ENCODE measurements at regions not wholly inside any gene's neighbourhood (a gene's known extent, or its start where the extent isn't known, plus 50 kb on each side); places are given as distances from the start of the nearest gene placed in this dataset.
A peak's percentile ranks its signal among the peaks of the same experiment; 100 is the strongest.

DNA sequence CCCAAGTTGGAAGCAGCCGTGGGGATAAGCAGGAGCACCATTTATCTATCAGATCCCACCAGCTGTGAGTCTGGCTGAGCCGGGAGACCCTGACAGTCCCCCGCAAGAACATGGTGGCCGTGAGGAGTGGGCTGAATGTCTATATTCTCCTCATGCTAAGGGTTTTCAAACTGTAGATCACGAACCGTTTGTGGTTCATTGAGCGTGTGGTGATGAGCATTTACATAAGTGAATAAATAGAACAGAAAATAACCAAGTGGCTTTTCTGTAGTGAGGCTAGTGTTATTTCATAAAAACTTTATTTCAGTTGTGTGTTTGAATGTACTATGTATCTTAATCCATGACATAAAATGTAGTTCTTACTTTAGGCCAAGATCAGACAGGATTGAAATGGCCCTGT lies 190.2 kb upstream of the APCDD1 start:
- H4K20me1 ChIP-seq (ENCODE audit: control insufficient read depth, insufficient read depth, insufficient read length): no peaks in the 10 kb centered on the region
- H3K4me2 ChIP-seq (ENCODE audit: insufficient read depth, insufficient read length, low read length): no peak overlapping the region
- Mint-ChIP-seq H3K27ac (no peak overlapping the region), H3K4me3 (no peak overlapping the region), H3K36me3 (ENCODE audit: insufficient read depth in 1 of 3, low read depth in 3 of 3) (peaks cover 0 to 3% (median 0%) of the 10 kb centered on the region in 3 experiments; a peak in 5 of 7 replicates), H3K4me1 (no peaks in the 10 kb centered on the region), H3K9me3 (peaks cover 8 to 18% of the 10 kb centered on the region in 2 experiments), H3K27me3 (ENCODE audit: low read depth) (no peaks in the 10 kb centered on the region)
- no peak overlapping the region for H2BK15ac ChIP-seq (ENCODE audit: low read depth, low read length)
- H3K4me1 ChIP-seq (ENCODE audit: insufficient read depth, low read length): no peaks in the 10 kb centered on the region
- no peak for TF ChIP-seq CTCF (conservative IDR thresholded peaks at IDR 0.05)
- WGBS (ENCODE audit: extremely low coverage, insufficient read length, low lambda C conversion rate): no CpG with 5 or more reads among the region's 7 CpGs
- no peak overlapping the region for H3K27ac ChIP-seq (ENCODE audit: insufficient read length, low read depth, low read length)
- H2BK5ac ChIP-seq (ENCODE audit: insufficient read length, low read length): no peak overlapping the region
- no peak overlapping the region for H3T11ph ChIP-seq (ENCODE audit: low read length)
- no peaks in the 10 kb centered on the region for H3K79me1 ChIP-seq (ENCODE audit: insufficient read depth, low read depth, low read length, poor library complexity, severe bottlenecking)
- no peak overlapping the region for H3K9ac ChIP-seq (ENCODE audit: extremely low read depth, insufficient read length, low read length)
- H4K8ac ChIP-seq (replicated peaks; ENCODE audit: insufficient read length, low read depth, low read length): peak overlapping the region; percentile 37
- H2AFZ ChIP-seq (ENCODE audit: low read length): no peak overlapping the region
- no peaks in the 10 kb centered on the region for H3K79me2 ChIP-seq (ENCODE audit: insufficient read depth, low read length)
- no peak overlapping the region for H4K5ac ChIP-seq (ENCODE audit: insufficient read length, low read depth, low read length)
- no peaks in the 10 kb centered on the region for H3K9me3 ChIP-seq (ENCODE audit: control insufficient read depth, low read depth, low read length)
- H3K56ac ChIP-seq (ENCODE audit: insufficient read length, low read depth, low read length): no peak overlapping the region
- no peaks in the 10 kb centered on the region for H3K23me2 ChIP-seq (ENCODE audit: insufficient read length, low read depth, low read length, poor library complexity, severe bottlenecking)
- no peak overlapping the region for H2AK5ac ChIP-seq (ENCODE audit: insufficient read length, low read length)
- no peak overlapping the region for H2BK120ac ChIP-seq (ENCODE audit: low read depth, low read length, poor library complexity, severe bottlenecking)
- no peak overlapping the region for H3K4ac ChIP-seq (ENCODE audit: low read depth, low read length)
- H3K14ac ChIP-seq (ENCODE audit: insufficient read depth, low read length): no peak overlapping the region
- no peak overlapping the region for H4K91ac ChIP-seq (ENCODE audit: insufficient read length, low read depth, low read length)
- no peak overlapping the region for H3K18ac ChIP-seq (ENCODE audit: insufficient read length, low read depth, low read length)
- no peaks in the 10 kb centered on the region for H3K27me3 ChIP-seq (ENCODE audit: insufficient read depth, low read length)
- H2BK20ac ChIP-seq (ENCODE audit: low read depth, low read length, poor library complexity, severe bottlenecking): no peak overlapping the region
- DNase-seq: no peak
- H2BK12ac ChIP-seq (ENCODE audit: insufficient read length, low read depth, low read length): no peak overlapping the region
- no peak overlapping the region for H3K23ac ChIP-seq (ENCODE audit: insufficient read length, low read depth, low read length)

Data from H9 (cell line).